Hematopoietic multipotent progenitor cell (in vitro differentiated cells): ENCODE measurements at regions not wholly inside any gene's neighbourhood (a gene's known extent, or its start where the extent isn't known, plus 50 kb on each side); places are given as distances from the start of the nearest gene placed in this dataset.

Experiments used
- DNase-seq, 3 donors: peaks; one replicate each; pipeline ENCODE4 v3.0.0-alpha.2; 2011 to 2015; ENCODE audit warnings: low read depth in 2 of 3, low spot score in 2 of 3

GRCh38 chr2:150627526-150627925 lies 140.1 kb upstream of the RND3 start:
- DNase-seq: no peak

GRCh38 chr2:150626934-150627411 lies 139.5 kb upstream of the RND3 start:
- DNase-seq: no peak

- DNase-seq: no peak
Observed at GRCh38 chr2:150625741-150626140, 138.3 kb upstream of the RND3 start.

DNA sequence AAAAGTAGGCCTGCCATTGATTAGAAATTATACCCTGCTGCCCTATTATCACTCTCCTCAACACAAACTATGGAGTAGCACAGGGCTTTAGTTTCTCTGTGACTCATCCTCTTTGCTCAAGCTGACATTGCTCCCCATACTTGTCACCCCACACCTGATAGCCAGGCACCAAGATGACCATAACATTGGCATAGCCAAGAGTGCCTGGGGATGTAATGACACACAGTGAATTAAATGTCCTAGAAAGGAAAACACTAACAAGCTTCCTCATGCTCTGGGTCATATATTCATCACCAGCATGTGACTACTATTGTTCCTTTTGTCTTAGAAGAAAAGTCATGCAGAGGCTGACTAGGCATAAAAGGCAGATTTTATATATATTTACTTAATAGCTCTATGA lies 137.8 kb upstream of the RND3 start:
- DNase-seq: no peak

- DNase-seq: peak in 2 of 3 donors; percentile 49 to 92
Observed at GRCh38 chr2:150624001-150624401, 136.5 kb upstream of the RND3 start.

GRCh38 chr2:150621526-150622213 lies 134.2 kb upstream of the RND3 start:
- no peak for DNase-seq

DNA sequence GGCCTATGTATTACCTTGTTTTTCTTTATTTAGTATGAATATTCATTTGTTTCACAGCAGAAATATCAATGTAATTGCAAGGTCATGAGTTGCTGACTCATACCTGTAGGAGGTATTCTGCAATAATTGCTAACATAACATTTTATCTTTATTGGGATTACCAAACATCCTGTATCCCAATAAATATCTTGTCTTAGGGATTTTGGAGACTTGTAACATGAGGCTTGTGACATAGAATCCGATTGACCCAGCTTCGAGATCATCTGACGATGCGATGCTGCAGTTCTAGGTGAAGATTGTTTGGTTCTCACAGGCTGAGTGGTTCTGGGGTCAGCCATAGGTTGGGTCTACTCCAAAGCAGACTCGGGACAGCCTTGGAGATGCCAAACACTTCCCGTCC lies 133.4 kb upstream of the RND3 start:
- no peak for DNase-seq

DNA sequence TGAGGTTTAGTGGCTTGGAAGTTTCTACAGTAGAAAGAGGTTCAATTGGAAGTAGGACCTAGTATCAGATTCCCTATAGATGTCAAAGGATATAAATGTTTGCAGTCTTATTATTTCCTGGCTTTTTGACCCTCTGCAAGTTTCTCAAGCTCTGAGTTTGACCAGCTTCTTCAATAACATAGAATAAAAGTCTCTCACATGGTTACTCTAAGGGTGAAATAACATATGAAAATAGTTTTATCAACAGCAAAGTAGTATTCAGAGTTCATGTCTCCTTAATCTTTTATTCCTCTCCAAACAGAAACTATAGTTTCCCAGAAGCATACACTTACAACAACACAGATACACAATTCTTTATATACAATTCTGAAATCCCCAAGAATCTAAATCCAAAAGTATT lies 132.9 kb upstream of the RND3 start:
- no peak for DNase-seq

DNA sequence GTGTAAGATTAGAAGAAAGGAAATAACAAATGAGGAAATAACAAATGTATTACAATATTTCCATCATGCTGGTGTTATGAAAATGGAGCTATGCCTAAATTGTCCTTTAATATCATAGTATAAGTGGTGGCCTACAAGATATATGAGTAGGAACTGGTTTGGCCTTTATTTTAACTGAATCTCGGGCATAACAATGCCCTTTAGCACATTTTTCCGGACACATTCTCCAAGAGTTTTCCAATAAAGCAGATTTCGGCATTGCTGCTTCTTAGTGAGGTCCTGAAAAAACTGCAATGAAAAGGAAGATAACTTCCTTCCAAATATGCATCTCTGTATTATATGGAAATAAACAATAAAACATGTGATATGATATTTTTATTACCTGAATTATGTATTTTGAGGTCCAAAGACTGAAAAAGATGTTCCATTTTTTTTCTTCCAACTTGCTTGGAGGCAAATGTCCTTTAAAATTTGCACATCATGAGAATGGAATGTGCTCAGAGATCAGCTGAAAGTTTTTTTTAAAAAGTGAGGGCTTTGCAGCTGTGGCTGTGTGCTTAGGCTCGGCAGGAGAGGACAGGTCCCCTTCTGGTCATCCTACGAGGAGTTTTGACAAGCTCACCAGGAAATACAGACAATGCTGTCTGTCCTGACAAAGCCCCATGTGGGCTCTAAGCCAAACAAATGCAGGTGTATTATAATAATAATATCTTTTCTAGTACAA lies 132.3 kb upstream of the RND3 start:
- no peak for DNase-seq

GRCh38 chr2:150618245-150618895 lies 130.9 kb upstream of the RND3 start:
- no peak for DNase-seq

DNA sequence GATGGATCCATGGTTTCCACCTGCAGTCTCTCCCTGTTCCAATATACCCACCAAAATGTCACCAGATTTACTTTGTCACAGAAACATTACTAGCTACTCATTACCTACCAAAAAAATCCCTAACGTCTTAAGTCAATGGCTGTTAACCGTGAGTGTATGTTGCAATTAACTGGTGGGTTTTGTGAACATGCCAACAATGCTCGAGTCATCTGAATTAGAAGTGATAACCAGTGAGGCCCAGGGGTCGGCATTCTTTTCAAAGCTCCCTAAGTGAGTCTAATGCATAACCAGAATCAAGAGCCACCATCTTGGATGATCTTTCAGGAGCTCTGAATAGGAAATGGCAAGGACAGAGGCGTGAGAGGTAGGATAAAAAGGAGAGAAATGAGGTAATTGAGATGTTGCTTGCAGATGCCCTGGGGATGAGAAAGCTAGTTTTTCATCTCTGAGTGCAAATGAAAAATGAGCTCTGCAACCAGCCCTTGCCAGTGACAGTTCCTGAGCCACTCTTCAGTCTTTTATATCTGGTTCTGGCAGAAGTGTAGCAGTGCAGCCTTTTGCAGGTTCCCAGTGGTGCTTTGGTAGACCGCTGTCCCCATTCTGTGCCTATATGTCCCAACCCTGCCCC lies 130.0 kb upstream of the RND3 start:
- DNase-seq: no peak

DNA sequence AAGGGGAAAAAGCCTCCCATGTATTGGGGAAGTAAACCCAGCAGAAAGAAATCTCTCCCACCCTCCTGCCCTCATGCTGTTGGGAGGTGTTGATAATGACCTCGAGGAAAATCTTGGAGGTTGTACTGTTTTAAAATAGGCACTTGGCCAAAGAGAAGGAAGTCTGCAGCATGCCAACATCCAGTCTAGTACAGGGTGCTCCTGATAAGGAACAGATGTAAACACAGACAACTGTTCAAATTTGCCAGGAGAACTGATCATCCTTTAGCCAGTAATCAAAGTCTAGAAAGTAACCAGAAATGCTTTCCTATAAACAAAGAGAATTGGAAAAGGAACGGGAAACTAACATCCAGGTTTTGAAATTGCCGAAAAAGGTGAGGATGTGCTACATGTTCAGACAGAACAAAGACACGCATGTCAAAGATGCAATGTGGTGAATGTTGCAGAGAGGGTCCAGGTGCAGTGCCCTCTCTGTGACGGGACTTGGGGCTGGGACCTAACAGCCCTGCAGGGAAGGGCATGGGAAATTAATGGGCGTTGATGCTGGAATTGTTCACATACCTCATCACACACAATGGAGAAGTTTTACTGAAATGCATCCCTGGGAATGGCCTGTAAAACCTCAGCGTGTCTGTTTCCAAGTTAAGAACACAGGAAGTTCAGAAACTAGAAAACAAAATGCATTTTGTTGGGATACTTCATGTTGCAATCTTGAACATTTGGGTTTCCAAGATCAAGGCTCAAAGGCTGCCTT lies 125.7 kb upstream of the RND3 start:
- DNase-seq: no peak

- no peak for DNase-seq
Observed at GRCh38 chr2:150610670-150611279, 123.3 kb upstream of the RND3 start.

DNA sequence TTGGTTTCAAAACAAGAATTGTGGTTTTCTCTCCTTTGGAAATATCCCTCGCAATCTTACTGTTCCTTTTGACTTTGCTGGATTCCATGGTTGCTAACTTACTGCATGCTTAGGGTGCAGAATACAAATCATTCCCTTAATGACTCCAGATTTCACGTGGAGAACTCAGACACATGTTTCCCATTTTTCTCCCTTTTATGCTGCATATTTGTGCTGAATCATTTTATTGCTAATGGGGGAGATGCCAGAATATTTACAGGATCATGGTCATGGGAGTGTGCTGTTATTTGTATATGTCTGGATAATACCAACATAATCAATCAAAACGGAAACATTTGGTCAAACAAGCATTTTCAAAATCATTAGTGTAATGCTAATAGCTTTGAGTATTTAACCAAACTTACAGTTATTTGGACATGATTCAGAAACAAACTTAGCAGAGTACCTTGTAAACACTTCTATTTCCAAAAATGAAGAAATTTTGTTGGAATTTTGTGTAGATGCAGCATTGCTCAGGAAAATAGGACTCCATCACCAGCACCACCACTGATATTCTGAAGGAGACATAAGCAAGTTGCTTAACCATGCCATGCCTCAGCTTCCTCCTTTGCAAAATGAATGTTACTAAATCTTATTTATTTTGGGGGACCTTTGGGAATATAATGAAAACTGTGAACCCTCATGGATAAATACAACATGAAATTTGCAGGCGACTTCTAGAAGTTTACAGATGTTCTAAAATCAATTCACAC lies 122.5 kb upstream of the RND3 start:
- no peak for DNase-seq

DNA sequence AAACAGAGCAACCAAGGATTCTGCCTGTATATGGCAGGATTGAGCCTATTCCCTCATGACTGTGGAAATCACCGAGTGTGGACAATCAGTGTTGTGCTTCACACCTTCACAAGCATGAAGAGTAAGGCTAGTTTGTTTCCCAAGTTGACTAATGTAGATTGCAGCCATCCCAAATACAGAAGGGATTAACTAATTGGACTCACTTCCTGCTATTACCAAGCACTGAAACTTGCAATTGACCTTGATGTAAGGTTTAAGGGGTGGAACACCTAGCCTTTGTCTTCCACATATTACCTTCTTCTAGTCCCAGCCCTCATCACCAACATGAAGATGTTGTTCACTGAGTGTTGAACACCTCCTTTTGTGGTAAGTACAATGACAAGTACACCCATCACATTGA lies 120.9 kb upstream of the RND3 start:
- no peak for DNase-seq

DNA sequence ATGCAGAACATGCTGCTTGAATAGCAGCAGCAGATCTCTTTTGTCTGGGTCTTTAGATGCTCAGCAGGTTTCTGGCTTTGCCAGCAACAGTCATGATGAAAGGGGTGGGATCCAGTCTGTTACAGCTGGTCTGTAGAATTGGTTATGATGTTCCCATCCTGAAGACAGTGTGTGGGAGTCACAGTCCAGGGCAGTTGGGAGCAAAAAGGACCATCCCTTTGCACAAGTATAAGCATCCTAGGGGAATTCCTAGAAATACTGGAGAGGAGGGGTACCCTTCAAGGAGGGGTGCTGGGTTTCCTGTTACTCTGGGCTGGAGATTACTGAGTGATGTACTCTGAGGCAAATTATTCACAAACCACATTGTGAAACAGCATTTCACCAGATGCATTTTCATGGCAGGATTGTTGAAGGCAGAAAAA lies 119.9 kb upstream of the RND3 start:
- no peak for DNase-seq

GRCh38 chr2:150606380-150607060 lies 119.1 kb upstream of the RND3 start:
- DNase-seq: no peak

DNA sequence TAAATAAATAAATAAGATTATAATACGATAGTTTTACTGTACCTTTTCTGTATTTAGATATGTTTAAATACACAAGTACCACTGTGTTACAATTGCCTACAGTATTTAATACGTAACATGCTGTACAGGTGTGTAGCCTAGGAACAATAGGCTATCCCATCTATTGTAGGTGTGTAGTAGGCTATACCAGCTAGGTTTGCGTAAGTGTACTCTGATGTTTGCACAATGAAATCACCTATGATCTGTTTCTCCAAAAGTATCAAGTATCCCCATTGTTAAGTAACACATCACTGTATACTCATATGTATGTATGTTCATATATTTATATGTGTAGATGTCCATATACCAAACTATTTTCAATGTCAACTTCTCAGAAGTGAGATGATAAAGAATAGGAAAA lies 118.2 kb upstream of the RND3 start:
- no peak for DNase-seq
